OCI-LY7 (cell line): ENCODE measurements at regions not wholly inside any gene's neighbourhood (a gene's known extent, or its start where the extent isn't known, plus 50 kb on each side); places are given as distances from the start of the nearest gene placed in this dataset.

Experiments used
- BruUV-seq: library from RNA; stranded (reverse); fragments of 400-500 nt; replicated peaks from 2 replicates; lab custom pipeline; 2021; lab: Mats Ljungman, UMichigan
- CTCF ChIA-PET: fragments of 300-600 bp; sonication (Branson Sonifier 250); formaldehyde crosslinking; loops from one replicate; lab custom pipeline; 2022; ENCODE audit warnings: antibody characterized with exemption; ENCODE audit not compliant: unreplicated experiment; lab: Charles Lee
- POLR2A ChIA-PET: fragments of 300-600 bp; sonication (Branson Sonifier 250); formaldehyde crosslinking; loops from one replicate; lab custom pipeline; 2022; ENCODE audit warnings: antibody characterized with exemption; lab: Charles Lee
- DNase-seq: peaks from one replicate; pipeline ENCODE4 v3.0.0-alpha.2; 2015; ENCODE audit warnings: low spot score
- H2AFZ ChIP-seq: fragments of 200-600 bp; sonication (generic), shearing (Covaris generic); 2 replicates; pipeline ENCODE4 v1.6.1; 2014; ENCODE audit warnings: mild to moderate bottlenecking, antibody characterized with exemption, low read length, moderate library complexity
- H3K27ac ChIP-seq: fragments of 200-600 bp; sonication (generic); 2 replicates; pipeline ENCODE4 v1.5.1; 2014; ENCODE audit warnings: mixed run types, low read depth, mild to moderate bottlenecking, moderate library complexity, low read length, inconsistent platforms; ENCODE audit not compliant: poor library complexity, severe bottlenecking
- H3K36me3 ChIP-seq: fragments of 200-600 bp; sonication (generic); 2 replicates; pipeline ENCODE4 v1.6.1; 2014; ENCODE audit warnings: mild to moderate bottlenecking, antibody characterized with exemption, low read length, moderate library complexity, mixed read lengths; ENCODE audit not compliant: insufficient read depth
- H3K4me1 ChIP-seq: fragments of 200-600 bp; sonication (generic); 2 replicates; pipeline ENCODE4 v1.5.1; 2014; ENCODE audit warnings: mild to moderate bottlenecking, low read length; ENCODE audit not compliant: insufficient read depth, poor library complexity, severe bottlenecking
- H3K4me2 ChIP-seq: fragments of 200-600 bp; sonication (generic); 2 replicates; pipeline ENCODE4 v1.6.1; 2014; ENCODE audit warnings: mild to moderate bottlenecking, low read length
- H3K4me3 ChIP-seq: fragments of 200-600 bp; sonication (generic); 2 replicates; pipeline ENCODE4 v1.5.1; 2014; ENCODE audit warnings: mild to moderate bottlenecking, low read depth, low read length; ENCODE audit not compliant: poor library complexity, severe bottlenecking
- H3K79me2 ChIP-seq: fragments of 200-600 bp; sonication (generic); 2 replicates; pipeline ENCODE4 v1.6.1; 2016; ENCODE audit warnings: low read depth, mild to moderate bottlenecking, low read length, moderate library complexity, mixed read lengths; ENCODE audit not compliant: insufficient read depth
- H3K9me2 ChIP-seq: fragments of 200-600 bp; sonication (generic); 2 replicates; pipeline ENCODE4 v1.6.1; 2016; ENCODE audit warnings: mild to moderate bottlenecking, low read length, mixed read lengths; ENCODE audit not compliant: insufficient read depth
- H3K9me3 ChIP-seq: fragments of 200-600 bp; sonication (generic); 2 replicates; pipeline ENCODE4 v1.6.1; 2014; ENCODE audit warnings: mild to moderate bottlenecking, mixed run types, low read length, mixed read lengths
- H4K20me1 ChIP-seq: fragments of 200-600 bp; sonication (generic); 2 replicates; pipeline ENCODE4 v1.6.1; 2014; ENCODE audit warnings: mild to moderate bottlenecking, antibody characterized with exemption, low read length, moderate library complexity, mixed read lengths; ENCODE audit not compliant: insufficient read depth
- CTCF ChIP-seq: fragments of 200-600 bp; sonication (generic); conservative IDR thresholded peaks from 2 replicates; pipeline ENCODE4 v1.5.1; 2014; ENCODE audit warnings: mild to moderate bottlenecking, antibody characterized with exemption, low read length, moderate library complexity, mixed read lengths
- EZH2phosphoT487 ChIP-seq: fragments of 200-600 bp; sonication (generic); IDR thresholded peaks from 2 replicates; pipeline ENCODE4 v1.6.1; 2018; ENCODE audit warnings: low read depth, borderline replicate concordance, mild to moderate bottlenecking, mixed run types, antibody characterized with exemption, low read length, moderate library complexity, mixed read lengths
- intact Hi-C: fragments of 100-400 bp; cut with micrococcal nuclease; formaldehyde crosslinking; loops from one replicate; pipeline ENCODE4 v1.10.0; 2022; ENCODE audit not compliant: unreplicated experiment

- BruUV-seq, result no TSS peak
- Histone ChIP-seq H2AFZ (no peak overlapping the region), H3K9me2 (no peaks in the 10 kb centered on the region), H3K27ac (no peak overlapping the region), H4K20me1 (no peaks in the 10 kb centered on the region), H3K4me2 (no peak overlapping the region), H3K79me2 (no peaks in the 10 kb centered on the region), H3K4me3 (no peak overlapping the region), H3K4me1 (no peaks in the 10 kb centered on the region), H3K36me3 (no peaks in the 10 kb centered on the region), H3K9me3 (no peaks in the 10 kb centered on the region)
- no peak for DNase-seq
- intact Hi-C loops, result no loop called here
- CTCF ChIA-PET, result no interaction called here
- TF ChIP-seq EZH2phosphoT487, result no peak
- no peak for TF ChIP-seq CTCF
- POLR2A ChIA-PET, result no interaction called here
Measured at GRCh38 chr6:90982581-90982980, 395.7 kb upstream of the MAP3K7 start.

GRCh38 chr6:90982051-90982450, 395.2 kb upstream of the MAP3K7 start:
- CTCF ChIA-PET, result no interaction called here

More at GRCh38 chr6:90982051-90982450, 395.2 kb upstream of the MAP3K7 start:
- no peak overlapping the region for H3K27ac ChIP-seq
- intact Hi-C loops, result no loop called here
- no TSS peak for BruUV-seq
- no peaks in the 10 kb centered on the region for H3K36me3 ChIP-seq
- no peak overlapping the region for H3K4me3 ChIP-seq
- H3K4me2 ChIP-seq, result no peak overlapping the region
- H4K20me1 ChIP-seq, result no peaks in the 10 kb centered on the region
- TF ChIP-seq CTCF, result 0 out of 2 replicates have a peak, but pooled peaks have one; percentile 24
- TF ChIP-seq EZH2phosphoT487, result no peak
- no peaks in the 10 kb centered on the region for H3K4me1 ChIP-seq
- no peaks in the 10 kb centered on the region for H3K79me2 ChIP-seq
- no peaks in the 10 kb centered on the region for H3K9me3 ChIP-seq
- no peak overlapping the region for H2AFZ ChIP-seq
- H3K9me2 ChIP-seq, result no peaks in the 10 kb centered on the region
- DNase-seq, result no peak
- POLR2A ChIA-PET, result no interaction called here
